Panc1 (cell line): ENCODE measurements at regions not wholly inside any gene's neighbourhood (a gene's known extent, or its start where the extent isn't known, plus 50 kb on each side); places are given as distances from the start of the nearest gene placed in this dataset.

Experiments
- SIN3A ChIP-seq: IDR thresholded peaks from 2 replicates; pipeline ENCODE4 v1.6.1; 2012; ENCODE audit warnings: low read depth, mild to moderate bottlenecking, low read length, moderate library complexity, borderline replicate concordance; ENCODE audit not compliant: insufficient read depth
- TF ChIP-seq, protein P1 (sequence below): fragments of 450-650 bp; IDR thresholded peaks from 2 replicates; pipeline ENCODE4 v1.5.1; 2017; ENCODE audit warnings: mild to moderate bottlenecking
- TF ChIP-seq, protein P2 (sequence below), 2 experiments: IDR thresholded peaks; 2 replicates each; pipeline ENCODE4 v1.6.1; 2011 to 2012; ENCODE audit warnings: low read depth in 2 of 2, control low read depth in 1 of 2, low read length in 1 of 2, mild to moderate bottlenecking in 1 of 2, moderate library complexity in 1 of 2; ENCODE audit not compliant: insufficient read depth in 1 of 2

DNA sequence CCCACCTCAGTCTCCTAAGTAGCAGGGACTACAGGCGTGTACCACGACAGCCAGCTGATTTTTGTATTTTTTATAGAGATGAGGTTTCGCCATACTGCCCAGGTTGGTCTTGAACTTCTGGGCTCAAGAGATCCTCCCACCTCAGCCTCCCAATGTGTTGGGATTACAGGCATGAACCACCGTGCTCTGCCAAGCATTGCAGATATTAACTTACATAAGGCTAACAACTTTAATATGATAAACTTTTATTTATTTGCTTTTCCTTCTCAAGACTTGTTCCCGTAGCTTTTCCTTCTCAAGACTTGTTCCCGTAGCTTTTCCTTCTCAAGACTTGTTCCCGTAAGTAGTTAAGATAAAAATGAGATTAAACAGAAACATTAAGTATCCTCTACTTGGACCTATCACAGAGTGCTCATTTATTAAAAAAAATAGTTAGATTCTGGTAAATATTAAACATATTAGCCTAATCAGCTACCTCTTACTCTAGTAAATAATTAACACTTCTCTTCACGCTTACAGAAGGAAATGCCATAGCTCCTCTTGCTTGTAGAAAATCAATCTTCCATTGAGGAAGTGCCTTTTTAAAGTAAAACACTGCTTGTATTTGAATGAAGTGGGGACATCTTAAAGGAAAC lies 157.7 kb upstream of the KITLG start:
- TF ChIP-seq, protein P1, sequence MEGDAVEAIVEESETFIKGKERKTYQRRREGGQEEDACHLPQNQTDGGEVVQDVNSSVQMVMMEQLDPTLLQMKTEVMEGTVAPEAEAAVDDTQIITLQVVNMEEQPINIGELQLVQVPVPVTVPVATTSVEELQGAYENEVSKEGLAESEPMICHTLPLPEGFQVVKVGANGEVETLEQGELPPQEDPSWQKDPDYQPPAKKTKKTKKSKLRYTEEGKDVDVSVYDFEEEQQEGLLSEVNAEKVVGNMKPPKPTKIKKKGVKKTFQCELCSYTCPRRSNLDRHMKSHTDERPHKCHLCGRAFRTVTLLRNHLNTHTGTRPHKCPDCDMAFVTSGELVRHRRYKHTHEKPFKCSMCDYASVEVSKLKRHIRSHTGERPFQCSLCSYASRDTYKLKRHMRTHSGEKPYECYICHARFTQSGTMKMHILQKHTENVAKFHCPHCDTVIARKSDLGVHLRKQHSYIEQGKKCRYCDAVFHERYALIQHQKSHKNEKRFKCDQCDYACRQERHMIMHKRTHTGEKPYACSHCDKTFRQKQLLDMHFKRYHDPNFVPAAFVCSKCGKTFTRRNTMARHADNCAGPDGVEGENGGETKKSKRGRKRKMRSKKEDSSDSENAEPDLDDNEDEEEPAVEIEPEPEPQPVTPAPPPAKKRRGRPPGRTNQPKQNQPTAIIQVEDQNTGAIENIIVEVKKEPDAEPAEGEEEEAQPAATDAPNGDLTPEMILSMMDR = no peak
- no peak for TF ChIP-seq SIN3A
- TF ChIP-seq, protein P2, sequence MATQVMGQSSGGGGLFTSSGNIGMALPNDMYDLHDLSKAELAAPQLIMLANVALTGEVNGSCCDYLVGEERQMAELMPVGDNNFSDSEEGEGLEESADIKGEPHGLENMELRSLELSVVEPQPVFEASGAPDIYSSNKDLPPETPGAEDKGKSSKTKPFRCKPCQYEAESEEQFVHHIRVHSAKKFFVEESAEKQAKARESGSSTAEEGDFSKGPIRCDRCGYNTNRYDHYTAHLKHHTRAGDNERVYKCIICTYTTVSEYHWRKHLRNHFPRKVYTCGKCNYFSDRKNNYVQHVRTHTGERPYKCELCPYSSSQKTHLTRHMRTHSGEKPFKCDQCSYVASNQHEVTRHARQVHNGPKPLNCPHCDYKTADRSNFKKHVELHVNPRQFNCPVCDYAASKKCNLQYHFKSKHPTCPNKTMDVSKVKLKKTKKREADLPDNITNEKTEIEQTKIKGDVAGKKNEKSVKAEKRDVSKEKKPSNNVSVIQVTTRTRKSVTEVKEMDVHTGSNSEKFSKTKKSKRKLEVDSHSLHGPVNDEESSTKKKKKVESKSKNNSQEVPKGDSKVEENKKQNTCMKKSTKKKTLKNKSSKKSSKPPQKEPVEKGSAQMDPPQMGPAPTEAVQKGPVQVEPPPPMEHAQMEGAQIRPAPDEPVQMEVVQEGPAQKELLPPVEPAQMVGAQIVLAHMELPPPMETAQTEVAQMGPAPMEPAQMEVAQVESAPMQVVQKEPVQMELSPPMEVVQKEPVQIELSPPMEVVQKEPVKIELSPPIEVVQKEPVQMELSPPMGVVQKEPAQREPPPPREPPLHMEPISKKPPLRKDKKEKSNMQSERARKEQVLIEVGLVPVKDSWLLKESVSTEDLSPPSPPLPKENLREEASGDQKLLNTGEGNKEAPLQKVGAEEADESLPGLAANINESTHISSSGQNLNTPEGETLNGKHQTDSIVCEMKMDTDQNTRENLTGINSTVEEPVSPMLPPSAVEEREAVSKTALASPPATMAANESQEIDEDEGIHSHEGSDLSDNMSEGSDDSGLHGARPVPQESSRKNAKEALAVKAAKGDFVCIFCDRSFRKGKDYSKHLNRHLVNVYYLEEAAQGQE (IDR thresholded peaks at IDR 0.05; ENCODE audit: insufficient read depth in 1 of 2, low read depth in 2 of 2, low read length in 1 of 2) = no peak
